Loucy (cell line): ENCODE measurements at regions not wholly inside any gene's neighbourhood (a gene's known extent, or its start where the extent isn't known, plus 50 kb on each side); places are given as distances from the start of the nearest gene placed in this dataset.

Experiments
- H2AFZ ChIP-seq: fragments of 200-600 bp; sonication (generic); 2 replicates; pipeline ENCODE4 v1.6.0; 2016; ENCODE audit warnings: antibody characterized with exemption, mild to moderate bottlenecking, low read length, moderate library complexity
- H3F3A ChIP-seq: fragments of 200-600 bp; 2 replicates; pipeline ENCODE4 v1.6.0; 2016; ENCODE audit warnings: antibody characterized with exemption, low read depth, mild to moderate bottlenecking
- H3K27me3 ChIP-seq: fragments of 200-600 bp; sonication (generic); 2 replicates; pipeline ENCODE4 v1.6.1; 2014; ENCODE audit warnings: low read length, mild to moderate bottlenecking; ENCODE audit not compliant: insufficient read depth, poor library complexity, severe bottlenecking
- H3K36me3 ChIP-seq: fragments of 200-600 bp; sonication (generic); 2 replicates; pipeline ENCODE4 v1.6.1; 2016; ENCODE audit warnings: low read length; ENCODE audit not compliant: insufficient read depth
- H3K4me1 ChIP-seq: fragments of 200-600 bp; sonication (generic); 2 replicates; pipeline ENCODE4 v1.5.1; 2014; ENCODE audit warnings: low read length, mild to moderate bottlenecking; ENCODE audit not compliant: insufficient read depth, poor library complexity, severe bottlenecking
- H3K4me2 ChIP-seq: fragments of 200-600 bp; sonication (generic); 2 replicates; pipeline ENCODE4 v1.6.0; 2014; ENCODE audit warnings: antibody characterized with exemption, low read length, low read depth, mild to moderate bottlenecking; ENCODE audit not compliant: poor library complexity, severe bottlenecking
- H3K4me3 ChIP-seq: fragments of 200-600 bp; sonication (generic); 2 replicates; pipeline ENCODE4 v1.5.1; 2014; ENCODE audit warnings: low read length, mild to moderate bottlenecking, mixed read lengths; ENCODE audit not compliant: poor library complexity, severe bottlenecking
- H3K79me2 ChIP-seq: fragments of 200-600 bp; sonication (generic); 2 replicates; pipeline ENCODE4 v1.6.1; 2014; ENCODE audit warnings: low read length; ENCODE audit not compliant: insufficient read depth
- H3K9ac ChIP-seq: fragments of 200-600 bp; sonication (generic); 2 replicates; pipeline ENCODE4 v1.6.0; 2014; ENCODE audit warnings: mild to moderate bottlenecking, low read depth, low read length, moderate library complexity; ENCODE audit not compliant: poor library complexity, severe bottlenecking
- H3K9me2 ChIP-seq: fragments of 200-600 bp; sonication (generic); replicated peaks from 2 replicates; pipeline ENCODE4 v1.6.1; 2016; ENCODE audit warnings: low read depth, low read length, mixed read lengths
- H3K9me3 ChIP-seq: fragments of 200-600 bp; sonication (generic); 2 replicates; pipeline ENCODE4 v1.6.1; 2014; ENCODE audit warnings: mild to moderate bottlenecking, antibody characterized with exemption, low read length, low read depth; ENCODE audit not compliant: insufficient read depth
- H4K20me1 ChIP-seq: fragments of 200-600 bp; sonication (generic); 2 replicates; pipeline ENCODE4 v1.6.0; 2014; ENCODE audit warnings: antibody characterized with exemption, low read length, mild to moderate bottlenecking; ENCODE audit not compliant: insufficient read depth, poor library complexity, severe bottlenecking
- CTCF ChIP-seq: fragments of 200-600 bp; sonication (generic); conservative IDR thresholded peaks from 2 replicates; pipeline ENCODE4 v1.5.1; 2014; ENCODE audit warnings: mild to moderate bottlenecking, antibody characterized with exemption, low read length
- EZH2phosphoT487 ChIP-seq: fragments of 200-600 bp; IDR thresholded peaks from 2 replicates; pipeline ENCODE4 v1.6.1; 2018; ENCODE audit warnings: antibody characterized with exemption, mild to moderate bottlenecking, moderate library complexity, borderline replicate concordance

- H4K20me1 ChIP-seq: no peaks in the 10 kb centered on the region
- no peak overlapping the region for H2AFZ ChIP-seq
- no peaks in the 10 kb centered on the region for H3K9me3 ChIP-seq
- H3K4me1 ChIP-seq: peaks cover 27% of the 10 kb centered on the region
- H3F3A ChIP-seq: no peaks in the 10 kb centered on the region
- no peak overlapping the region for H3K4me3 ChIP-seq
- H3K36me3 ChIP-seq: no peaks in the 10 kb centered on the region
- TF ChIP-seq EZH2phosphoT487 (no peak), CTCF (no peak)
- no peaks in the 10 kb centered on the region for H3K9me2 ChIP-seq
- H3K27me3 ChIP-seq: peaks cover 3% of the 10 kb centered on the region
- H3K4me2 ChIP-seq: no peak overlapping the region
- no peaks in the 10 kb centered on the region for H3K79me2 ChIP-seq
- no peak overlapping the region for H3K9ac ChIP-seq
Measured at GRCh38 chr7:22566176-22566575, 66.2 kb upstream of the STEAP1B start.

GRCh38 chr7:22565315-22565811, 65.4 kb upstream of the STEAP1B start:
- no peak for TF ChIP-seq EZH2phosphoT487
- no peaks in the 10 kb centered on the region for H3K27me3 ChIP-seq
- no peaks in the 10 kb centered on the region for H3K79me2 ChIP-seq
- H3F3A ChIP-seq: no peaks in the 10 kb centered on the region
- H3K4me3 ChIP-seq: no peak overlapping the region
- H3K4me1 ChIP-seq: peaks cover 27% of the 10 kb centered on the region
- no peaks in the 10 kb centered on the region for H3K9me3 ChIP-seq
- H3K9ac ChIP-seq: no peak overlapping the region
- no peaks in the 10 kb centered on the region for H3K9me2 ChIP-seq
- peak overlapping the region; percentile 83 for H3K4me2 ChIP-seq
- H3K36me3 ChIP-seq: no peaks in the 10 kb centered on the region
- H4K20me1 ChIP-seq: no peaks in the 10 kb centered on the region
- no peak overlapping the region for H2AFZ ChIP-seq

GRCh38 chr7:22564511-22565045, 64.6 kb upstream of the STEAP1B start:
- no peaks in the 10 kb centered on the region for H3K27me3 ChIP-seq
- no peaks in the 10 kb centered on the region for H3K36me3 ChIP-seq
- peaks cover 27% of the 10 kb centered on the region for H3K4me1 ChIP-seq
- no peak overlapping the region for H2AFZ ChIP-seq
- no peaks in the 10 kb centered on the region for H3F3A ChIP-seq
- H3K4me3 ChIP-seq: no peak overlapping the region
- TF ChIP-seq CTCF: no peak
- no peak for TF ChIP-seq EZH2phosphoT487
- H3K9ac ChIP-seq: no peak overlapping the region
- no peaks in the 10 kb centered on the region for H3K9me2 ChIP-seq
- H4K20me1 ChIP-seq: no peaks in the 10 kb centered on the region
- no peaks in the 10 kb centered on the region for H3K79me2 ChIP-seq
- peak overlapping the region; percentile 83 for H3K4me2 ChIP-seq
- H3K9me3 ChIP-seq: no peaks in the 10 kb centered on the region
